Heart left ventricle (tissue), 16 donors: ENCODE measurements at regions not wholly inside any gene's neighbourhood (a gene's known extent, or its start where the extent isn't known, plus 50 kb on each side); places are given as distances from the start of the nearest gene placed in this dataset.

Experiments
- ATAC-seq, 4 donors: fragments of 200-7000 bp; cut with Tn5 transposase; one replicate each; pipeline ENCODE4 v1.9.1; 2020 to 2022; ENCODE audit warnings: moderate library complexity in 4 of 4, mild to moderate bottlenecking in 3 of 4, moderate number of reproducible peaks in 1 of 4
- DNase-seq, 5 donors: peaks; one replicate each; pipeline ENCODE4 v3.0.0-alpha.2; 2020
- H3K27ac ChIP-seq, 12 donors: fragments of 200-600 bp; sonication (generic) in 4 of 12; one replicate each; pipeline versions ENCODE4 v1.5.0 to v1.8.0; 2016 to 2022; ENCODE audit warnings: mild to moderate bottlenecking in 2 of 12
- H3K27me3 ChIP-seq, 9 donors: fragments of 200-600 bp; sonication (generic) in 2 of 9; one replicate each; pipeline versions ENCODE4 v1.5.1 to v1.8.0; 2016 to 2022; ENCODE audit warnings: mild to moderate bottlenecking in 3 of 9
- H3K36me3 ChIP-seq, 9 donors: fragments of 200-600 bp; sonication (generic) in 2 of 9; one replicate each; pipeline versions ENCODE4 v1.5.0 to v1.8.0; 2018 to 2022; ENCODE audit warnings: mild to moderate bottlenecking in 2 of 9
- H3K4me1 ChIP-seq, 12 donors: fragments of 200-600 bp; sonication (generic) in 4 of 12; one replicate each; pipeline versions ENCODE4 v1.5.0 to v1.8.0; 2016 to 2022; ENCODE audit warnings: mild to moderate bottlenecking in 3 of 12
- H3K4me3 ChIP-seq, 12 donors: fragments of 200-600 bp; sonication (generic) in 4 of 12; one replicate each; pipeline versions ENCODE4 v1.5.0 to v1.8.0; 2017 to 2022; ENCODE audit warnings: mild to moderate bottlenecking in 9 of 12, moderate library complexity in 4 of 12
- H3K9me3 ChIP-seq, 12 donors: fragments of 200-600 bp; sonication (generic) in 4 of 12; one replicate each; pipeline versions ENCODE4 v1.5.0 to v1.8.0; 2016 to 2022; ENCODE audit warnings: mild to moderate bottlenecking in 1 of 12
- CTCF ChIP-seq, 12 donors: fragments of 200-600 bp; sonication (generic) in 4 of 12; IDR thresholded peaks; one replicate each; pipeline versions ENCODE4 v1.5.0 to v1.8.0; 2018 to 2022; ENCODE audit warnings: antibody characterized with exemption in 12 of 12, mild to moderate bottlenecking in 5 of 12
- POLR2A ChIP-seq, 2 donors: fragments of 450-650 bp; IDR thresholded peaks; one replicate each; pipeline ENCODE4 v1.6.1; 2017; ENCODE audit warnings: antibody characterized with exemption in 2 of 2, mild to moderate bottlenecking in 2 of 2, moderate library complexity in 2 of 2
- WGBS, 4 donors: extraction: QIAGEN DNeasy Blood & Tissue Kit in 2 of 4; methylation state at CpG; one replicate each; pipeline versions ENCODE4 v1.1.5 to v1.1.7; 2013 to 2018; 5-methylcytosine and 5-hydroxymethylcytosine counted together
- intact Hi-C, 10 donors: fragments of 100-400 bp; cut with DNase I; formaldehyde crosslinking; loops; one replicate each; pipeline versions ENCODE4 v1.11.1 to v1.14.2; 2022
- donor health status: ischemic (EF 13 %, LVEDD 7.1; RV severe dilation, severe dysfunction).
- donor health status: healthy with polysubstance abuse.
- donor health status: DM: no; HTN: yes; CAD: no.
- donor health status: DM: no; HTN: no; CAD: no.
- donor health status: ischemic (EF 25% LVEDD 6.9; RV normal size, moderate dysfunction).
- donor health status: ischemic (EF 25% LVEDD 5.7; RV mildly dilated, moderate dysfunction).
- donor health status: healthy.
- donor health status: DM: yes; HTN: yes; CAD: no.
- donor health status: ischemic (EF 35%, LVEDD 5.7; RV mildly dilated, moderate dysfunction).
- donor health status: nonischemic (EF 11% LVEDD 7.7; RV severe dilation, severe dysfunction).
- donor health status: DM: yes; HTN: yes; CAD: no.
- donor health status: PGD.
- donor health status: ischemic (EF 29% LVEDD 5.4; RV normal size, mild dysfunction).
- donor health status: nonischemic (EF 23%, LVEDD 6.1; RV moderate dilation, normal function).

DNA sequence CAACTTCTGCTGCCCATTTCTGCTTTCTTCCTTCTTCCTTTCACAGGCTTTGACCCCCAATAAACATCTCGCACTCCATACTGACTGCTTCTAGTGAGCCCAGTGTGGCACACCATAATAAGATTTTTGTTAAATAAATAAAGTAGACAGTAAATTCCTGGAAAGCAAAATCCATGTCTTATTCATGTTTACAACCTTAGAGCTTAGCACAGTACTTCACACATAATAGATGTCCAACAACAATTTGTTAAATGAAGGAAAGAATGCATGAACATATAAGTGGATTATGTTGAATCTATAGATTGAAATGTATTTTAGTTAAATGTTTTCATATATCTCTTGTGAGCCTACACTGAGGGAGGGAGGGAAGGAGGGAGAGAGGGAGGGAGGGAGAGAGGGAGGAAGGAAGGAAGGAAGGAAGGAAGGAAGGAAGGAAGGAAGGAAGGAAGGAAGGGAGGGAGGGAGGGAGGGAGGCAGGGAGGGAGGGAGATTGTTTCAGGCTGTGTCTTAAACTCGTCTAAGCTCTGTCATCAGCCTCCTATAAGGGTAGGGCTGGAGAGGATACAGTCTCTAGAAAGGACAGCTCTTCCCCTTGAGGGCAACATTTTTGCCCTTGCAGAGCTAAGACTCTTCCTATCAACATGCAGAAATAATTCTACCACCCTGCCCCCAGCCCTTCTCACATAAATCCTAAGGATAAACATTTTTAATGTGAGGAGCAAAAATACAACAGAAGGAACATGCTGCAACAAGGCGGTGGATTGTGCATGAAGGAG is 168.1 kb downstream of the BARX2 start:
- WGBS, 4 donors = 66 to 71% (median 67%) methylated on average over 3 of the region's 3 CpGs
- Histone ChIP-seq H3K4me3 (no peak overlapping the region), H3K36me3 (no peaks in the 10 kb centered on the region), H3K9me3 (peaks cover 0 to 8% (median 0%) of the 10 kb centered on the region in 12 donors), H3K27me3 (no peaks in the 10 kb centered on the region), H3K27ac (no peak overlapping the region), H3K4me1 (no peaks in the 10 kb centered on the region)
- DNase-seq (no peak), ATAC-seq (no peak)
- intact Hi-C loops = no loop called here
- TF ChIP-seq POLR2A (IDR thresholded peaks at IDR 0.05) (no peak), CTCF (IDR thresholded peaks at IDR 0.05) (no peak)

DNA sequence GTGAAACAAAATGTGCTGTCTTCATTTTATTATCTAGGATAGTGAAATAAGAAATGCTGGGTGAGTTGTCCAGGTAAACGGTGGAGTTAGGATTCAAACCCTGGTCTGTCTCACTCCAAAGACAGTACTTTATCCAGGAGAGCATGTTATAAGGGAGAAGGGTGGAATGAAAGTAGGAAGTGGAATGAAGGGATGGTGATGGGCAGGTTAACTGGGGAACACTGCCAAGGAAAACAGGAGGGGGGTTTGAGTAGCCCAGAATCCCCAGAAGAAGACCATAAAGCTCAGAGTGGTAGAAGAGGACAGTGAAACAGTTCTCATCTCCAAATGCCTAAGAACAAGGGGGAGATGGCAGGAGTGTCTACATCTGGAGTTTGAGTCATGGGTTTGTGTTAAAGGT is 169.0 kb downstream of the BARX2 start:
- Histone ChIP-seq H3K4me3 (no peak overlapping the region), H3K27me3 (no peaks in the 10 kb centered on the region), H3K9me3 (peaks cover 0 to 9% (median 0%) of the 10 kb centered on the region in 12 donors), H3K36me3 (no peaks in the 10 kb centered on the region), H3K4me1 (no peaks in the 10 kb centered on the region), H3K27ac (no peak overlapping the region)
- 64 to 81% (median 70%) methylated on average over 1 of the region's 1 CpG for WGBS, 4 donors
- ATAC-seq (no peak), DNase-seq (no peak)
- TF ChIP-seq POLR2A (IDR thresholded peaks at IDR 0.05) = no peak
- TF ChIP-seq CTCF (IDR thresholded peaks at IDR 0.05) = no peak
- intact Hi-C loops = no loop called here

GRCh38 chr11:129546266-129546665 is 170.6 kb downstream of the BARX2 start:
- Histone ChIP-seq H3K9me3 (peaks cover 0 to 14% (median 0%) of the 10 kb centered on the region in 12 donors), H3K4me1 (no peaks in the 10 kb centered on the region), H3K27me3 (no peaks in the 10 kb centered on the region), H3K36me3 (no peaks in the 10 kb centered on the region), H3K4me3 (no peak overlapping the region), H3K27ac (no peak overlapping the region)
- no peak for ATAC-seq
- 84 to 92% (median 89%) methylated on average over 4 of the region's 4 CpGs for WGBS, 4 donors
- intact Hi-C loops = no loop called here
- TF ChIP-seq CTCF (IDR thresholded peaks at IDR 0.05) (no peak), POLR2A (IDR thresholded peaks at IDR 0.05) (no peak)
- DNase-seq = no peak

DNA sequence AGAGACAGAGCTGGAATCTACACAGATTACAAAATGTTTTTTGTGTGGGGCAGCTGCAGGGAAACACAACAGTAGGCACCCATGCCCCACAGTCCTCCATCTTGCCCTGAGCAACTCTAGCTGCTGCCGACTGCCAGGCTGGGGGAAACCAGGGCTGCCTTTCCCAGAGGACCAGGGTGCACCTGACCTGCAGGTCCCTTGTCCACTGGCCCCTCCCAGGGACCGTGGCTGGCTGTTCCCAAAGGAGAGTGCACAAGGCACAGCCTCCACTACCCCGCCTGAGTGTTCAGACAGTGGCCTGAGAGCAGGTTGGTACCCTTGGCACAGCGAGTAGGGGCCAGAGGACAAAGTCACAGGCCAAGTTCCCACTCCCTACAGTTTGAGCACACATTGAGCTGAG is 181.8 kb downstream of the BARX2 start:
- intact Hi-C loops = no loop called here
- Histone ChIP-seq H3K4me1 (no peaks in the 10 kb centered on the region), H3K9me3 (peaks cover 0 to 23% (median 0%) of the 10 kb centered on the region in 12 donors), H3K27ac (no peak overlapping the region), H3K4me3 (no peak overlapping the region), H3K36me3 (no peaks in the 10 kb centered on the region), H3K27me3 (no peaks in the 10 kb centered on the region)
- no peak for ATAC-seq
- no peak for DNase-seq
- WGBS, 4 donors = 54 to 89% (median 73%) methylated on average over 3 to 4 of the region's 4 CpGs
- no peak for TF ChIP-seq CTCF (IDR thresholded peaks at IDR 0.05)
- no peak for TF ChIP-seq POLR2A (IDR thresholded peaks at IDR 0.05)
